SK-MEL-5 (cell line): ENCODE measurements at regions not wholly inside any gene's neighbourhood (a gene's known extent, or its start where the extent isn't known, plus 50 kb on each side); places are given as distances from the start of the nearest gene placed in this dataset.

Experiments
- DNase-seq: peaks from one replicate; pipeline ENCODE4 v3.0.0-alpha.2; 2016; ENCODE audit warnings: low read depth, low spot score
- in situ Hi-C: cut with HindIII; loops from 2 replicates; pipeline ENCODE4 v1.10.0; 2016; ENCODE audit warnings: low sequenced_read_pairs, high pct_unique_total_duplicates, low pct_unique_long_range_greater_than_20kb

DNA sequence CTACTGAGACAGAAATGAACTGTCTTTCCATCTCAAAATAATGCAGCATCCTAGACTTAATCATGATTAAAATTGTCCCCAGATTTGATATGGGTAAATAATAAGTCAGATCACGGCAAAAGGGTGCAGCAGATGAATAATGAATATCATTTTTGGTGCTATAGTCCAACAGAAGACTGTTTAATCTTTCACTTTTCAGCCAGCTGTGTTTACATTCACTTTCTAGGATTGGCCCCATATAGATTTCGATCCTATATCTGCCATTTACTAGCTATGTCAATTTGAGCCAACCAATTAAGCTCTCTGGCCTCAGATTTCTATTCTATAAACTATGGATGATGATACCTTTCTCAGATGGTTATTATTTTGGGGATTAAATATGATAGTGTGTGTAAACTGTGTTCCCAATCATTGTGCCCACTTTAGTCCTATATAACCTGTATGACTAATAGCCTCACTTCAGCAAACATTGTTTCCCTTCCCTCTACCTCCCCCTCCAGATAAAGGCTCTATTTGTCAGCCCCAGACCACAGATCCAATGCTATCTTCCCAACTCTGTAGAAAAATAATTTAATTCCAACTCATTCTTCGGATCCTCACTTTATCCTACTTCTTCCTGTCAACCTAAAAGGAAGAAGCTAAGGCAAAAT lies 53.6 kb upstream of the NT5E start:
- DNase-seq, result no peak
- in situ Hi-C loops, result no loop called here

- no peak for DNase-seq
- in situ Hi-C loops, result no loop called here
Measured at GRCh38 chr6:85395746-85396145, 54.1 kb upstream of the NT5E start.

DNA sequence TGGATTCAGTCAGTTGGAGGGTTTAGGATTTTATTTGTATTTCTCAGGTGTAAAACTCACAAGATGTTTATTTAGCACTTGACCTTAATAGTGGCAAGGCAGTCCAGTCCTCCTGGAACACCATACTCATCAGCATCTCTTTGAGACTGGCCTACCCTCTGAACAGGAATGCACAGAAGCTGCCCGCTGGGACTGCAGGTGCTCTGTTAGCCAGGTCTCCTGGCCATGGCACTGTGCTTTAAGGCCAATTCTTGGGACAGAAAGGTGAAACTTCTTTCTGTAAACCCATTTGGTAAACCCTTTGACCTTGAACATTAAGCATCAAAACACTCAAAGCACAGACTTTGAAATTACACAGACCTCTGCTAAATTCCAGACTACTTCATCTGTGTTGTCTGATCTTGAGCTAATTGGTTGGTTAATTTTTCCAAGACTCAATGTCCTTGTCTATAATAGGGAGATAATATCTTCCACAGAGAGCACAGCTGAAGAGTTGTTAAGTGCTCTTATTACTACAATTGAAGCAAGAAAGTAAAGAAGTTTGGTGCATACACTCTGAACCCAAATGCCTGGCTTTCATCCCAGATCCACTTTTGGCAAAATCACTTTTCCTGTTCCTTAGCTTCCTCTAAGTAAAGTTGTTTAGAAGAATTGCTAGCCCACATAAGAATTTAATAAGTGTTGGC lies 54.9 kb upstream of the NT5E start:
- DNase-seq, result no peak
- in situ Hi-C loops, result no loop called here

- DNase-seq, result no peak
Measured at GRCh38 chr6:85394199-85394598, 55.7 kb upstream of the NT5E start.

GRCh38 chr6:85392379-85392778 lies 57.5 kb upstream of the NT5E start:
- DNase-seq, result no peak
- in situ Hi-C loops, result no loop called here

More at GRCh38 chr6:85394199-85394598, 55.7 kb upstream of the NT5E start:
- in situ Hi-C loops, result no loop called here

- DNase-seq, result no peak
- in situ Hi-C loops, result no loop called here
Measured at GRCh38 chr6:85390775-85391174, 59.1 kb upstream of the NT5E start.

GRCh38 chr6:85390105-85390728 lies 59.7 kb upstream of the NT5E start:
- DNase-seq, result no peak
- in situ Hi-C loops, result no loop called here

DNA sequence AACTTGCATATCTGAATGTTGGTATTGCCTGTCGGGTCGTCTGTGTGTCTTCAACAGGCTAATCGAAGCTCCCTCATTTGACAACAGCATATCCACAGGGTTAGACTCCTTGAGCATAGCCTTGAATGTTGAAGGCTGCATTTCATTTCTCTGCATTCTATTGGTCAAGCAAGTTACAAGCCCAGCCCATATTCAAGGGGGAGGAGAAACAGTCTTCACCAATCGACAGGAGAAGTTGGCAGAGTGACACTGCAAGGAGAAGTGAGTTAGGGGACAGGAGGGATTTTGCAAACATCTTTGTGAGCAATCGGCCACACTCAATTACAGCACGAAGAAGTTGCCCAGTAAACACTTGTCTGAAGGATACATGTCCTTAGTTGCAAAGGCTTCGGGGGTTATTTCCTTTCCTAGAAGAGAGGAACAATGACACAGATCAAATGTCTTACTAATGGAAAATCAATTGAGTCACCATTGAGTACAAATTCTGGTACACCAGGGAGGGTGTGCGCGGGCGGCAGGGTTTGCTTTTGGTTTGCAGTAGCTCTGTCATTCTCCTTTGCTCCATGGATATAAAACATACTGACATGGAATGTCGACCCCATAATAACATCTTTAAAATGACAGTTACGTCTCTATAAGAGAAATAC lies 60.6 kb upstream of the NT5E start:
- peak; percentile 11 for DNase-seq
- in situ Hi-C loops, result no loop called here

DNA sequence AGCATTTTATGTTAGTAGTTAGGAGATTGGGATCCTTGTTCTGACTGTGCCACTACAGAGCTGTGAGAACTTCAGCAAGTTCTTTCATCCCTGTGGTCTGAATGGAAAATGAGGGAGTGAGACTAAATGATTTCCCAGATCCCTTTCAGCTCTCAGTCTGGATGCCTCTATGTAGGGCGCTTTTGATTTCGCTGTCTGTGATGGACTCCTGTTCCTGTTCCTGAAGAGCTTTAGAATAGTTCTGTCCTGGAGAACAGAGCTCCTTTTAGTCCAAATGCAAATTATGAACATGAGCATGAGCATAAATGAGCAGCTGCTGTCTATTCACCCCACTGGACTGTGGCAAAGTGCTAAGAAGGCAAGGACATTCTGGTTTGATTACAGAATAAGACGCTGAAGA lies 61.4 kb upstream of the NT5E start:
- peak; percentile 21 for DNase-seq
- in situ Hi-C loops, result no loop called here

DNA sequence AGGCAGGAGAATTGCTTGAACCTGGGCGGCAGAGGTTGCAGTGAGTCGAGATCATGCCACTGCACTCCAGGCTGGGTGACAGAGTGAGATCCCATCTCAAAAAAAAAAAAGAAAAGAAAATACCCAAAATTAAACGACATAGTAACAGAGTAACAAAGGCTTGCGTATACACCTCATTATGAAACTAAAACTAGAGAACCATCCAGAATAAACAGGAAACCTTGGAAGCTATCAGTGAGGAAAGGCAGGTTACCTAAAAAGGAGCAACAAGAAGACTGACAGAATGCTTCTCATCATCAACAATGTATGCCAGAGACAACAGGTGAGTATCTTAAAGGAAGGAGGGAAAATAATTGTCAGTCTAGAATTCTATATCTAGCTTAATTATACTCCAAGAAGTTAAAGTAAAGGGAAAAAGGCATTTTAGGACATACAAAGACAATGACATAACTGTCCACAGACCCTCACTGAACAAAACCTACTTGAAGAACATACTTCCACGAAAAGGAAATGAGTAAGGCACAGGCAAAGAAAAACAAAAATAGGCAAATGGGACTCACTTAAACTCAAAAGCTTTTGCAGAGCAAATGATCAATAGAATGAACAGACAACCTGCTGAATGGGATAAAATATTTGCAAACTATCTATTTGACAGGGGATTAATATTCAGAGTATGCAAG lies 64.1 kb upstream of the NT5E start:
- in situ Hi-C loops, result no loop called here

DNA sequence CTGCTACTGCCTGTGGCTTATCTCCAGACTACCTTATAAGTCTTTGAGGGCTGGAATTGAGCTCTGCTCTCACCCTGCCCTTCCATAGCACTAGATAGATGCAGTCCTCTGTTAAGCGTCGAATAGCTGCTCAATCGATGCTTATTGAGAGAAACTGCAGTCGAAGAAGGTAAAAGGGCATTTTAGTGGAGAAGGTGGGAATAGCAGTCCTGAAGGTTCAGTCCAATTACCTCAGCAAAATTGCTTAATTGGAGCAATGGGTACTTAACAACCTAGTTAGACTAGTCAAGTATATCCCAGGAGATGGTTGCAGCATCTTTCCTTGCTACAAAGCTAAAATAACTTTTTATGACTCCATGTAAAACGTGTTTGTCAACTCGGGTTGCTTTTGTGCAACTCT lies 66.8 kb upstream of the NT5E start:
- in situ Hi-C loops, result no loop called here
- no peak for DNase-seq

More for the DNA sequence above, 64.1 kb upstream of the NT5E start:
- DNase-seq, result no peak

DNA sequence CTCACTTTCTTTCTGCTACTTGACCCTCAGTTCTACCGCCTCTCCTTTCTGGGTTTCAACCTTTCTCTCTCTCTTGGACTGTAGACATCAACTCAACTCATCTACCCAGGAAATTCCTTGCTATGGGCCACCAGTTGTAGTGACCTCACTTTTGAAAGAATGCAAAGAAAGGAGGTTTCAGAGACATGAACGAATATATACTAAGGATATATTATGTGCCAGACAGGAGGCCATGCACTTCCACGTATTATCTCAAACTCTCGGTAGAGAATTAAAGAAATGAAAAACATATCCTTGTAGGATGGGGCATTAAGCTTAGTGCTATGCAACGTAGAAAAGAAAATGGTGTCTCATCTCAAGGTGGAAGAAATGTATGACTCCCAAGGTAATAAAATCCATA lies 67.3 kb upstream of the NT5E start:
- in situ Hi-C loops, result no loop called here
- no peak for DNase-seq

- DNase-seq, result no peak
- in situ Hi-C loops, result no loop called here
Measured at GRCh38 chr6:85372915-85373270, 77.0 kb upstream of the NT5E start.

DNA sequence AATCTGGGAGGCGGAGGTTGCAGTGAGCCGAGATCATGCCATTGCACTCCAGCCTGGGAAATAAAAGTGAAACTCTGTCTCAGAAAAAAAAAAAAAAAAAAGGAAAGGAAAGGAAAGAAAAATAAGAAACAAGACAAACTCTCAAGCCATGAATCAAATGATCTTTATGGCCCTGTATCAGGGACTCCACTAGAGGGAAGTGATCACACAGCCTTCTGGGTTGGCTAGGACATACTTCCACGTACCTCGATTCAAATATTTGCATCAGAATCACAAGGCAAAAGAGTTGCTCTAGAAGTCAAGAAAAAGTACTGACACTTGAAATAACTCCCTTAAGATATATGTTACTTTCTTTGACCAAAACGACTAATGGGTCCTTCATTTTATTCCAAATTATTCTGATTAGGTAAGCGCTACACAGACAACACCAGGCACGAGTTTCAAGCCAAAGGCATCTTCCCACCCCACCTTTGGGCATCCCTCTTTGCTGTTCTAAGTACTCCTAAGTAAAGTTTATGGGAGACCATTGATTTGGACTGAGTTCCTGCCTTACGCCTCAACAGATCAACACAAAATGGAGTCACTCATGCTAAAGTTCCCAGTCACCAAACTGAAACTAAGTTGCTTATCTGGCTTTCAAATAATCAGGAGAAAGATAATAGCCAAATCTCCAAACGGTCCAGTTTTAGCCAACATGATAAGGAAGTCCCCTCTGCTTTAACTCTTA lies 77.5 kb upstream of the NT5E start:
- DNase-seq, result peak; percentile 15
- in situ Hi-C loops, result no loop called here

GRCh38 chr6:85368631-85369030 lies 81.3 kb upstream of the NT5E start:
- in situ Hi-C loops, result no loop called here
- DNase-seq, result no peak

DNA sequence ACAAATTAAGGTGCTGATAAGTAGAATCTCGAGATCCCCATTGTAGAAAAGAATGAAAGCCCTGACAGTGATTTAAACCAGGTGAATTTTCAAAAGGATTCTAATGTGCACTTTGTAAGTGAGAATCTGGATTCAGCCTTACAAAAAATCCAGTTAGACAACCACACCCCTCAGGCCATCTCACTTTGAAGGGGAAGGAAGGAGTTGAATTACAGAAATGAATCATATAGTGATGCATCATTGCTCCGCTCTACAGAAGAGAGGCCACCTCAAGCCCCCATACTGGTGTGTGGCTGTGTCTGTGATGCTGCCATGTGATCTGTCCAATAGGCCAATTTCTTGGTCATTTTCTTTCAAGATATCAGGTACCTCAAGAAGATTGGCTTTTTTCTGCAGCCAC lies 85.5 kb upstream of the NT5E start:
- DNase-seq, result no peak
- in situ Hi-C loops, result no loop called here

DNA sequence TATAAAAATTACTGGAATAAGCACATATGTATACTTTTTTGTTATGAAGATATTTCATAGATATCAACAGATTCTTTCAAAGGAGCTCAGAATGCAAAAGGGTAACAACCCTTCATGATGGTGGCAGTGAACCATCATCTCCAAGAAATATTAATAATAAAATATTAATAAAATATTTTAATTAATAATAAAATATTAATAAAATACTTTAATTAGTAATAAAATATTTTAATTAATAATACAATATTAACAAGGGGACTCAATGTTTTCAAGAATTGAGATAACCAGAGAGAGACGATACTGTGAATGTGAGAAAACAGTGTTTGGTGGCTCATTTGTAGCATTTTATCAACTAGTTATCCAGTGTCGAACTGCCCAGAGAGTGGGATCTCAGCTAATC lies 86.0 kb upstream of the NT5E start:
- no peak for DNase-seq
- in situ Hi-C loops, result no loop called here
